Cardiac muscle cell (in vitro differentiated cells and primary cell): ENCODE measurements at regions not wholly inside any gene's neighbourhood (a gene's known extent, or its start where the extent isn't known, plus 50 kb on each side); places are given as distances from the start of the nearest gene placed in this dataset.

Experiments
- DNase-seq, 2 donors: peaks; one replicate each; pipeline versions ENCODE4 v3.0.0 to v3.0.0-alpha.2; 2010 to 2017; ENCODE audit warnings: low read depth in 1 of 2, low spot score in 1 of 2
- H3K27ac ChIP-seq: fragments of 200-600 bp; sonication (generic); 2 replicates; pipeline ENCODE4 v1.5.1; 2016
- H3K27me3 ChIP-seq: fragments of 200-600 bp; sonication (generic); 2 replicates; pipeline ENCODE4 v1.6.0; 2016; ENCODE audit warnings: control low read depth
- H3K36me3 ChIP-seq: fragments of 200-600 bp; sonication (generic); 2 replicates; pipeline ENCODE4 v1.5.1; 2016; ENCODE audit warnings: control low read depth
- H3K4me1 ChIP-seq: fragments of 200-600 bp; sonication (generic); 2 replicates; pipeline ENCODE4 v1.8.1; 2017; ENCODE audit warnings: low read depth, mild to moderate bottlenecking, mixed run types
- H3K4me3 ChIP-seq: fragments of 200-600 bp; sonication (generic); 2 replicates; pipeline ENCODE4 v1.5.1; 2016; ENCODE audit warnings: mild to moderate bottlenecking
- H3K9me3 ChIP-seq: fragments of 200-600 bp; sonication (generic); 2 replicates; pipeline ENCODE4 v1.5.1; 2017; ENCODE audit warnings: low read depth, mild to moderate bottlenecking, control low read depth
- TF ChIP-seq, protein P1 (sequence below): IDR thresholded peaks from 2 replicates; pipeline ENCODE4 v1.5.1; 2012; ENCODE audit warnings: low read depth, mild to moderate bottlenecking, low read length

DNA sequence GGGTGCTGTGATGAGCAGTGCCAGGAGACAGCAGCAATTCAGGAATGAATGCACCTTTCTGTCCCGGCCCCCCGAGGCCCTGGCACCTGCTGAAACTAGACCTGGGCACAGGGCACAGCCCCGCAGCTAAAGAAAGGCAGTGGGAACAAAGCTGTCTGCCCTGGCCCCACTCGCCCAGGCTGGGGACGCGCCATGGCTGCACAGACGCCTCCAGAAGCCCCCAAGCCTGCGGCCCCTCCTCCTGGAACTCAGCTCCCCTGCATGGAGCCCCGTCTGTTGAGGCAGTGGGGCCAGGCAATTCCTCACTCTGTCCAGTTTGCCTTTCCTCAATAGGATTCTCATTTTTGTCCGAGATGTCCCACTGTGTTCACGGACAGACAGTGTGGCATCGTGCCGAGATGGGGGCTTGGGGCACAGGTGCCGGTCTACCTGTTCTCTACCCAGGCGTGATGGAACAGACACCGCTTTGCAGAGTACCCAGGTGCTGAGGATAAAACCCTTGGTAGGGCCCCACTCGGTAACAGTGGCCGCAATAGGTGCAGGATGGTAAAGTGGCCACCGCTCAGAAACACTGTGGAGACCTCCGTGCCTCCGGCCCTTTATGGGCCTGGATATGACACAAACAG is 146.5 kb upstream of the SOX1 start:
- no peaks in the 10 kb centered on the region for H3K36me3 ChIP-seq
- no peaks in the 10 kb centered on the region for H3K9me3 ChIP-seq
- no peak for DNase-seq
- H3K27me3 ChIP-seq, result peaks cover 29% of the 10 kb centered on the region
- TF ChIP-seq, protein P1, sequence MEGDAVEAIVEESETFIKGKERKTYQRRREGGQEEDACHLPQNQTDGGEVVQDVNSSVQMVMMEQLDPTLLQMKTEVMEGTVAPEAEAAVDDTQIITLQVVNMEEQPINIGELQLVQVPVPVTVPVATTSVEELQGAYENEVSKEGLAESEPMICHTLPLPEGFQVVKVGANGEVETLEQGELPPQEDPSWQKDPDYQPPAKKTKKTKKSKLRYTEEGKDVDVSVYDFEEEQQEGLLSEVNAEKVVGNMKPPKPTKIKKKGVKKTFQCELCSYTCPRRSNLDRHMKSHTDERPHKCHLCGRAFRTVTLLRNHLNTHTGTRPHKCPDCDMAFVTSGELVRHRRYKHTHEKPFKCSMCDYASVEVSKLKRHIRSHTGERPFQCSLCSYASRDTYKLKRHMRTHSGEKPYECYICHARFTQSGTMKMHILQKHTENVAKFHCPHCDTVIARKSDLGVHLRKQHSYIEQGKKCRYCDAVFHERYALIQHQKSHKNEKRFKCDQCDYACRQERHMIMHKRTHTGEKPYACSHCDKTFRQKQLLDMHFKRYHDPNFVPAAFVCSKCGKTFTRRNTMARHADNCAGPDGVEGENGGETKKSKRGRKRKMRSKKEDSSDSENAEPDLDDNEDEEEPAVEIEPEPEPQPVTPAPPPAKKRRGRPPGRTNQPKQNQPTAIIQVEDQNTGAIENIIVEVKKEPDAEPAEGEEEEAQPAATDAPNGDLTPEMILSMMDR, result no peak
- H3K4me3 ChIP-seq, result no peak overlapping the region
- H3K27ac ChIP-seq, result no peak overlapping the region
- H3K4me1 ChIP-seq, result no peaks in the 10 kb centered on the region

DNA sequence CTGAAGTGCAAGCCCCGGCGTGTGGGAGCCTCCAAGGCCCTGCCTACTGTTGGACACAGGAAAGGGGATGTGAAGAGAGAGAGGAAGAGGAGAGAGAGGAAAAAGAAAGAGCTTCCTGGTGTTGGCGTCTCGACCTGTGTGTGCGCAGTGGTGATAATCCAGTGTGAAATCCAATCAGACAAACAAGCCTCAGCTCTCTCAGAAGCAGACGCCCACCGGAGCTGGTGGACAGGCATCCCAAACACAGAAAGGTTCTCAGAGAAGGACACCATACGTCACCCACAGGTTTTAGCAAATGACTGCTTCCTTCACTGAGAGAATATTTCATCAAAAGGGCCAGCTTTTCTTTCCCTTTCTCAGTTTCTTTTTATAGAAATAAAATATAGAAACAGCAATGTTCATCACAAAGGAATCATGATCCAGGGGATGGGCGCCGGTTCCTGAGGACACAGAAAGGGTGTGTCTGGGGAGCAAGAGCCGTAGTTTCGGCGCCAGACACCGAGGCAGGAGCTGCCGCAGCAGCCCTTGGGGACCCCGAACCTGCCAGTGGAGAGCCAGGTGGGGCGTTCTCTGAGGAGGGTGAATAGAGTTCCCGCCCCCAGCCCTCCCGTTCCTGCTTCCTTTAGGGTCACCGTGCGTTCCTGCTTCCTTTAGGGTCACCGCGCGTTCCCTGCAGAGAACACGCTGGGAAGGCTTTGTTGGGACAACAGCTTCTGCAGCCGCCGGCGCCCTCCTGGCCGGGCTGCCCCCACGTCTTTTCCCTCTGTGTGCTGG is 145.8 kb upstream of the SOX1 start:
- TF ChIP-seq, protein P1, result no peak
- Histone ChIP-seq H3K4me1 (no peaks in the 10 kb centered on the region), H3K9me3 (no peaks in the 10 kb centered on the region), H3K36me3 (no peaks in the 10 kb centered on the region), H3K4me3 (no peak overlapping the region), H3K27ac (no peak overlapping the region), H3K27me3 (peaks cover 27% of the 10 kb centered on the region)
- no peak for DNase-seq

DNA sequence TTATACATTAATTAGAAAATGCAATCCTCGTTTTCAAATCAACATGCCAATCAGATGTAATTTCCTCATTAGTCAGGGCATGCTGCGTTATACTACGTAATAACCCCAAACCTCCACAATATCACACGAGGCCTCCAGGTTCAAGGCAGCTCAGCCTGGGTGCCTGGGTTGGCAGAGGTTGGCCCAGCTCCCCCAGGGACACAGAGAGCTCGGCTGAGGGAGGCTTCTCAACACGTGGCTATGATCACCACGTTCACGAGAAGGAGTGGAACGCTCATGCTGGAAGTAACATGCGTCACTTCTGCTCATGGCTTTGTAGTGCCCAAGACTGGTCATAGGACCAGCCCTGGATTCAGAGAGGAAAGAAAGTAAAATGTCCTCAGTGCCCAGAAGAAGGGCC is 144.9 kb upstream of the SOX1 start:
- peaks cover 34% of the 10 kb centered on the region for H3K27me3 ChIP-seq
- DNase-seq, result no peak
- TF ChIP-seq, protein P1, result no peak

DNA sequence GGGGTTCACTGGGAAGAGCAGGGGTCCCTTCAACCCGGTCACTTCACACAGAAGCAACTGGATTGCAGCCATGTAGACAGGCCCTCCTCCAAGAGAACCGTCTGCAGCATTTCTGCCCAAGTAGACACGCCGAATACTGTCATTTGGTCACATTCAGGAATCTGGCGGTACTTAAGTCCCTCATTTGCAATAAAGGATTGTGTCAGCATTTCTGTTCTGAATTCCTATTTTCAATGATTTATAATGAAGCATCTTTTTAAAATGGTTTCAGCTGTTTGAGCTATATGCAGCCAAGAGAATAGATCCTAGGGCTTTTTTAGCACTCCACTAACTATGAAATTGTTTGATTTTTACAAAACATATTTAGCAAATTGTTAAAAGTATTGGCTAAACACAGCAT is 143.5 kb upstream of the SOX1 start:
- TF ChIP-seq, protein P1, result no peak
- DNase-seq, result no peak

More for the DNA sequence above, 144.9 kb upstream of the SOX1 start:
- no peaks in the 10 kb centered on the region for H3K9me3 ChIP-seq
- no peaks in the 10 kb centered on the region for H3K36me3 ChIP-seq
- no peak overlapping the region for H3K27ac ChIP-seq
- H3K4me3 ChIP-seq, result no peak overlapping the region
- H3K4me1 ChIP-seq, result no peaks in the 10 kb centered on the region

DNA sequence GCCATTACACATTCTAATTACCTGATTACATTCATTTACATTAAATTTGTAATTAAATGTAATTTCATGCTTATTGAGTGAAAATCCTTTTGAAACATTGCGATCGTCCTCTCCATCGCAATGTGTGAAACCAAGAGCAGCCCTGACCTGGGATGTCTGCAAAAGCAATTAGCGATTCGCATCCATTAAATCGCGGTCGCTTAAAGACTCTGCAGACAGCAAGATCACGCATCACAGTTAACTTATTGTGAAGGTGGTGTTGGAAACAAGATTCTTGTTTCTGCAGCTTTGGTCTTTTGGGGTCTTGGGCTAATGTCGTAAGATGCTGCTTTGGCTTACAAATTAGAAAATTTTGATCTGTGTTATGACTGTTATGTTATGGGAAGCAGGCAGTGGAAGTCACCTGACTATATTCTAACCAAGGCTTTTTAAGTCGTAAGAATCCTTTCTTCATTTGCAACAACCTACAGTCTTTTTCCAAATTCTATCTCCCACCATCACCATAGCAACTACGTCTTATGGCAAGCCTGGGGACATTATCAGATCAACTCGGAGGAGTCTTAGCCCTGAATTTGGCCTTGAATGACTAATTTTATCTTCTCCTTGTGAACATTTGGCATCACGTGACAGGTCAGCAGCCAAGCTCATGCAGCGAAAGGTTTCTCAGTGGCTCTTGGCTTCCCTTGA is 142.8 kb upstream of the SOX1 start:
- no peaks in the 10 kb centered on the region for H3K4me1 ChIP-seq
- H3K4me3 ChIP-seq, result no peak overlapping the region
- DNase-seq, result no peak
- no peaks in the 10 kb centered on the region for H3K36me3 ChIP-seq
- H3K27ac ChIP-seq, result no peak overlapping the region
- TF ChIP-seq, protein P1, result no peak
- no peaks in the 10 kb centered on the region for H3K9me3 ChIP-seq
- peaks cover 42% of the 10 kb centered on the region for H3K27me3 ChIP-seq

More for the DNA sequence above, 143.5 kb upstream of the SOX1 start:
- peaks cover 36% of the 10 kb centered on the region for H3K27me3 ChIP-seq
- H3K36me3 ChIP-seq, result no peaks in the 10 kb centered on the region
- no peak overlapping the region for H3K27ac ChIP-seq
- no peaks in the 10 kb centered on the region for H3K9me3 ChIP-seq
- H3K4me1 ChIP-seq, result no peaks in the 10 kb centered on the region
- H3K4me3 ChIP-seq, result no peak overlapping the region
